GM23338 (cell line): ENCODE measurements at regions not wholly inside any gene's neighbourhood (a gene's known extent, or its start where the extent isn't known, plus 50 kb on each side); places are given as distances from the start of the nearest gene placed in this dataset.

ENCODE experiments used
- ATAC-seq: fragments of 200-7000 bp; cut with Tn5 transposase; 3 replicates; pipeline ENCODE4 v1.9.1; 2020
- DNase-seq: peaks from one replicate; pipeline ENCODE4 v3.0.0-alpha.2; 2015; ENCODE audit warnings: low spot score
- H2AFZ ChIP-seq: fragments of 200-600 bp; sonication (generic); 2 replicates; pipeline ENCODE4 v1.8.0; 2016; ENCODE audit warnings: antibody characterized with exemption, mild to moderate bottlenecking, moderate library complexity
- H3F3A ChIP-seq: fragments of 200-600 bp; sonication (generic); replicated peaks from 2 replicates; pipeline ENCODE4 v1.8.0; 2017; ENCODE audit warnings: antibody characterized with exemption, mixed run types, low read depth
- H3K27ac ChIP-seq: fragments of 200-600 bp; sonication (generic); 2 replicates; pipeline ENCODE4 v1.6.1; 2016; ENCODE audit warnings: low read depth
- H3K27me3 ChIP-seq: fragments of 200-600 bp; sonication (generic); 2 replicates; pipeline ENCODE4 v1.8.0; 2016; ENCODE audit warnings: mild to moderate bottlenecking, mixed run types, moderate library complexity; ENCODE audit not compliant: insufficient read depth
- H3K36me3 ChIP-seq: fragments of 200-600 bp; sonication (generic); 2 replicates; pipeline ENCODE4 v1.8.0; 2016; ENCODE audit warnings: mild to moderate bottlenecking; ENCODE audit not compliant: insufficient read depth
- H3K4me1 ChIP-seq: fragments of 200-600 bp; sonication (generic); 2 replicates; pipeline ENCODE4 v1.8.0; 2016; ENCODE audit warnings: mild to moderate bottlenecking, moderate library complexity; ENCODE audit not compliant: insufficient read depth
- H3K4me2 ChIP-seq: fragments of 200-600 bp; sonication (generic); 2 replicates; pipeline ENCODE4 v1.7.1; 2017; ENCODE audit warnings: mixed run types
- H3K4me3 ChIP-seq: fragments of 200-600 bp; sonication (generic); 2 replicates; pipeline ENCODE4 v1.6.1; 2016; ENCODE audit warnings: mixed run types
- H3K79me2 ChIP-seq: fragments of 200-600 bp; sonication (generic); replicated peaks from 2 replicates; pipeline ENCODE4 v1.8.0; 2017; ENCODE audit warnings: mild to moderate bottlenecking; ENCODE audit not compliant: insufficient read depth
- H3K9me2 ChIP-seq: fragments of 200-600 bp; sonication (generic); 2 replicates; pipeline ENCODE4 v1.8.0; 2017; ENCODE audit not compliant: insufficient read depth
- H4K20me1 ChIP-seq: fragments of 200-600 bp; sonication (generic); replicated peaks from 2 replicates; pipeline ENCODE4 v1.8.0; 2017; ENCODE audit warnings: mild to moderate bottlenecking; ENCODE audit not compliant: insufficient read depth
- H3K27ac Mint-ChIP-seq: 2 replicates; pipeline ENCODE4 v1.8.0; 2020; ENCODE audit warnings: inconsistent platforms, mild to moderate bottlenecking, moderate library complexity, mixed read lengths
- H3K27me3 Mint-ChIP-seq: 3 replicates; pipeline ENCODE4 v1.8.0; 2022; ENCODE audit warnings: low read depth, mild to moderate bottlenecking, moderate library complexity, mixed read lengths, inconsistent platforms; ENCODE audit not compliant: insufficient read depth, poor library complexity
- H3K36me3 Mint-ChIP-seq: 3 replicates; pipeline ENCODE4 v1.8.0; 2021; ENCODE audit warnings: low read depth, mild to moderate bottlenecking, inconsistent platforms, moderate library complexity, mixed read lengths
- H3K4me1 Mint-ChIP-seq: 3 replicates; pipeline ENCODE4 v1.8.0; 2020; ENCODE audit warnings: mild to moderate bottlenecking, inconsistent platforms, mixed read lengths
- H3K4me3 Mint-ChIP-seq: 3 replicates; pipeline ENCODE4 v1.8.0; 2021; ENCODE audit warnings: moderate library complexity, mild to moderate bottlenecking, inconsistent platforms, mixed read lengths
- H3K9me3 Mint-ChIP-seq: 3 replicates; pipeline ENCODE4 v1.8.0; 2020; ENCODE audit warnings: moderate library complexity, mild to moderate bottlenecking, inconsistent platforms, mixed read lengths
- CREB1 ChIP-seq: fragments of 250-450 bp; sonication (Bioruptor Pico); IDR thresholded peaks from 2 replicates; pipeline ENCODE4 v1.5.0; 2020; ENCODE audit warnings: low read depth, mild to moderate bottlenecking, moderate library complexity
- ETS1 ChIP-seq: IDR thresholded peaks from 2 replicates; pipeline ENCODE4 v1.6.1; 2016; ENCODE audit warnings: antibody characterized with exemption
- EZH2 ChIP-seq: fragments of 200-600 bp; sonication (generic); IDR thresholded peaks from one replicate; pipeline ENCODE4 v1.8.0; 2017; ENCODE audit warnings: antibody characterized with exemption, mild to moderate bottlenecking, low read depth; ENCODE audit not compliant: unreplicated experiment
- EZH2phosphoT487 ChIP-seq: fragments of 200-600 bp; sonication (generic); IDR thresholded peaks from one replicate; pipeline ENCODE4 v1.8.1; 2018; ENCODE audit warnings: antibody characterized with exemption; ENCODE audit not compliant: unreplicated experiment
- NANOG ChIP-seq: IDR thresholded peaks from 2 replicates; pipeline ENCODE4 v1.6.1; 2016; ENCODE audit warnings: antibody characterized with exemption, borderline replicate concordance
- POLR2AphosphoS5 ChIP-seq: IDR thresholded peaks from 2 replicates; pipeline ENCODE4 v1.6.1; 2016; ENCODE audit warnings: antibody characterized with exemption, low read depth
- REST ChIP-seq: IDR thresholded peaks from one replicate; pipeline ENCODE4 v1.6.1; 2018; ENCODE audit warnings: antibody characterized with exemption; ENCODE audit not compliant: unreplicated experiment
- STAT1 ChIP-seq: IDR thresholded peaks from one replicate; pipeline ENCODE4 v1.6.1; 2016; ENCODE audit warnings: antibody characterized with exemption; ENCODE audit not compliant: unreplicated experiment
- ZNF114 ChIP-seq: fragments of 250-450 bp; sonication (Bioruptor Pico); IDR thresholded peaks from 2 replicates; pipeline ENCODE4 v1.5.0; 2020; ENCODE audit warnings: mild to moderate bottlenecking, moderate library complexity
- TF ChIP-seq, protein P1 (sequence below): fragments of 250-450 bp; sonication (Bioruptor Pico); IDR thresholded peaks from 2 replicates; pipeline ENCODE4 v1.5.0; 2020; ENCODE audit warnings: mild to moderate bottlenecking, moderate library complexity

DNA sequence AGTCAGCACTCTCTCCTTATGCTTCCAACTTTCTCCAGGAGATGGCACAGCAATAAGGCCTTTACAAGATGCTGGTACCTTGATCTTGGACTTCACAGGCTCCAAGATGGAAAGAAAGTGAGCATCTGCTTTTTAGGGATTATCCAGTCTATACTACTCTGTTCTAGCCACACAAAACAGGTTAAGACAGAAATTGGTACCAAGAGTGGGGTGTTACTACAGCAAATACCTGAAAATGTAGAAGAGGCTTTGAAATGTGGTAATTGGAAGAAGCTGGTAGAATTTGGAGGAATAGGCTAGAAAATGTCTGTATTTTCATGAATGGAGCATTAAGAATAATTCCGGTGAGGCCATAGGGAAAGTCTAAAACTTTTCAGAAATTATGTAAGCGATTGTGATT, 484.8 kb upstream of the GRIA1 start:
- no peaks in the 10 kb centered on the region for H3K27me3 ChIP-seq
- peaks cover 13% of the 10 kb centered on the region; the same call in 1 of the 2 replicates for H3K9me2 ChIP-seq
- H3F3A ChIP-seq, result no peaks in the 10 kb centered on the region
- H3K4me3 ChIP-seq, result no peak overlapping the region
- no peak for ATAC-seq
- Mint-ChIP-seq H3K27ac (no peak overlapping the region), H3K9me3 (peaks cover 19% of the 10 kb centered on the region), H3K36me3 (peaks cover 13% of the 10 kb centered on the region), H3K4me1 (peaks cover 2% of the 10 kb centered on the region; the same call in 2 of the 3 replicates), H3K27me3 (peaks cover 2% of the 10 kb centered on the region), H3K4me3 (no peak overlapping the region)
- TF ChIP-seq, protein P1, sequence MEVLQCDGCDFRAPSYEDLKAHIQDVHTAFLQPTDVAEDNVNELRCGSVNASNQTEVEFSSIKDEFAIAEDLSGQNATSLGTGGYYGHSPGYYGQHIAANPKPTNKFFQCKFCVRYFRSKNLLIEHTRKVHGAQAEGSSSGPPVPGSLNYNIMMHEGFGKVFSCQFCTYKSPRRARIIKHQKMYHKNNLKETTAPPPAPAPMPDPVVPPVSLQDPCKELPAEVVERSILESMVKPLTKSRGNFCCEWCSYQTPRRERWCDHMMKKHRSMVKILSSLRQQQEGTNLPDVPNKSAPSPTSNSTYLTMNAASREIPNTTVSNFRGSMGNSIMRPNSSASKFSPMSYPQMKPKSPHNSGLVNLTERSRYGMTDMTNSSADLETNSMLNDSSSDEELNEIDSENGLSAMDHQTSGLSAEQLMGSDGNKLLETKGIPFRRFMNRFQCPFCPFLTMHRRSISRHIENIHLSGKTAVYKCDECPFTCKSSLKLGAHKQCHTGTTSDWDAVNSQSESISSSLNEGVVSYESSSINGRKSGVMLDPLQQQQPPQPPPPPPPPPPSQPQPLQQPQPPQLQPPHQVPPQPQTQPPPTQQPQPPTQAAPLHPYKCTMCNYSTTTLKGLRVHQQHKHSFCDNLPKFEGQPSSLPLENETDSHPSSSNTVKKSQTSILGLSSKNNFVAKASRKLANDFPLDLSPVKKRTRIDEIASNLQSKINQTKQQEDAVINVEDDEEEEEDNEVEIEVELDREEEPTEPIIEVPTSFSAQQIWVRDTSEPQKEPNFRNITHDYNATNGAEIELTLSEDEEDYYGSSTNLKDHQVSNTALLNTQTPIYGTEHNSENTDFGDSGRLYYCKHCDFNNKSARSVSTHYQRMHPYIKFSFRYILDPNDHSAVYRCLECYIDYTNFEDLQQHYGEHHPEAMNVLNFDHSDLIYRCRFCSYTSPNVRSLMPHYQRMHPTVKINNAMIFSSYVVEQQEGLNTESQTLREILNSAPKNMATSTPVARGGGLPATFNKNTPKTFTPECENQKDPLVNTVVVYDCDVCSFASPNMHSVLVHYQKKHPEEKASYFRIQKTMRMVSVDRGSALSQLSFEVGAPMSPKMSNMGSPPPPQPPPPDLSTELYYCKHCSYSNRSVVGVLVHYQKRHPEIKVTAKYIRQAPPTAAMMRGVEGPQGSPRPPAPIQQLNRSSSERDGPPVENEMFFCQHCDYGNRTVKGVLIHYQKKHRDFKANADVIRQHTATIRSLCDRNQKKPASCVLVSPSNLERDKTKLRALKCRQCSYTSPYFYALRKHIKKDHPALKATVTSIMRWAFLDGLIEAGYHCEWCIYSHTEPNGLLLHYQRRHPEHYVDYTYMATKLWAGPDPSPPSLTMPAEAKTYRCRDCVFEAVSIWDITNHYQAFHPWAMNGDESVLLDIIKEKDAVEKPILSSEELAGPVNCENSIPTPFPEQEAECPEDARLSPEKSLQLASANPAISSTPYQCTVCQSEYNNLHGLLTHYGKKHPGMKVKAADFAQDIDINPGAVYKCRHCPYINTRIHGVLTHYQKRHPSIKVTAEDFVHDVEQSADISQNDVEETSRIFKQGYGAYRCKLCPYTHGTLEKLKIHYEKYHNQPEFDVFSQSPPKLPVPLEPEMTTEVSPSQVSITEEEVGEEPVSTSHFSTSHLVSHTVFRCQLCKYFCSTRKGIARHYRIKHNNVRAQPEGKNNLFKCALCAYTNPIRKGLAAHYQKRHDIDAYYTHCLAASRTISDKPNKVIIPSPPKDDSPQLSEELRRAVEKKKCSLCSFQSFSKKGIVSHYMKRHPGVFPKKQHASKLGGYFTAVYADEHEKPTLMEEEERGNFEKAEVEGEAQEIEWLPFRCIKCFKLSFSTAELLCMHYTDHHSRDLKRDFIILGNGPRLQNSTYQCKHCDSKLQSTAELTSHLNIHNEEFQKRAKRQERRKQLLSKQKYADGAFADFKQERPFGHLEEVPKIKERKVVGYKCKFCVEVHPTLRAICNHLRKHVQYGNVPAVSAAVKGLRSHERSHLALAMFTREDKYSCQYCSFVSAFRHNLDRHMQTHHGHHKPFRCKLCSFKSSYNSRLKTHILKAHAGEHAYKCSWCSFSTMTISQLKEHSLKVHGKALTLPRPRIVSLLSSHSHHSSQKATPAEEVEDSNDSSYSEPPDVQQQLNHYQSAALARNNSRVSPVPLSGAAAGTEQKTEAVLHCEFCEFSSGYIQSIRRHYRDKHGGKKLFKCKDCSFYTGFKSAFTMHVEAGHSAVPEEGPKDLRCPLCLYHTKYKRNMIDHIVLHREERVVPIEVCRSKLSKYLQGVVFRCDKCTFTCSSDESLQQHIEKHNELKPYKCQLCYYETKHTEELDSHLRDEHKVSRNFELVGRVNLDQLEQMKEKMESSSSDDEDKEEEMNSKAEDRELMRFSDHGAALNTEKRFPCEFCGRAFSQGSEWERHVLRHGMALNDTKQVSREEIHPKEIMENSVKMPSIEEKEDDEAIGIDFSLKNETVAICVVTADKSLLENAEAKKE (CRISPR knock-in tag), result no peak
- TF ChIP-seq POLR2AphosphoS5 (no peak), ZNF114 (CRISPR knock-in tag) (no peak)
- no peaks in the 10 kb centered on the region for H3K36me3 ChIP-seq
- no peak overlapping the region for H3K4me2 ChIP-seq
- H3K4me1 ChIP-seq, result peaks cover 4% of the 10 kb centered on the region; the same call in 1 of the 2 replicates
- H2AFZ ChIP-seq, result no peak overlapping the region
- H3K79me2 ChIP-seq, result no peaks in the 10 kb centered on the region
- no peak overlapping the region for H3K27ac ChIP-seq
- H4K20me1 ChIP-seq, result no peaks in the 10 kb centered on the region
- no peak for DNase-seq

- no peak overlapping the region for H3K4me2 ChIP-seq
- H3K27me3 ChIP-seq, result no peaks in the 10 kb centered on the region
- peaks cover 6% of the 10 kb centered on the region; the same call in 2 of the 3 replicates for H3K4me1 Mint-ChIP-seq
- no peaks in the 10 kb centered on the region for H4K20me1 ChIP-seq
- H3K4me1 ChIP-seq, result peaks cover 4% of the 10 kb centered on the region; the same call in 1 of the 2 replicates
- H2AFZ ChIP-seq, result no peak overlapping the region
- DNase-seq, result no peak
- peaks cover 13% of the 10 kb centered on the region for H3K36me3 Mint-ChIP-seq
- H3K27me3 Mint-ChIP-seq, result peaks cover 2% of the 10 kb centered on the region
- H3K27ac Mint-ChIP-seq, result no peak overlapping the region
- no peak for ATAC-seq
- no peak overlapping the region for H3K4me3 ChIP-seq
- H3K79me2 ChIP-seq, result no peaks in the 10 kb centered on the region
- H3K9me3 Mint-ChIP-seq, result peaks cover 22% of the 10 kb centered on the region
- H3F3A ChIP-seq, result no peaks in the 10 kb centered on the region
- H3K9me2 ChIP-seq, result peaks cover 20% of the 10 kb centered on the region; the same call in 1 of the 2 replicates
- no peaks in the 10 kb centered on the region for H3K36me3 ChIP-seq
- no peak overlapping the region for H3K4me3 Mint-ChIP-seq
- no peak overlapping the region for H3K27ac ChIP-seq
- TF ChIP-seq STAT1 (no peak), ETS1 (no peak), REST (no peak), EZH2 (no peak), EZH2phosphoT487 (no peak), CREB1 (no peak), NANOG (no peak)
Measured at GRCh38 chr5:153006681-153007080, 483.8 kb upstream of the GRIA1 start.
